GM12892 (cell line): ENCODE measurements at regions not wholly inside any gene's neighbourhood (a gene's known extent, or its start where the extent isn't known, plus 50 kb on each side); places are given as distances from the start of the nearest gene placed in this dataset.

Experiments
- DNase-seq: peaks from one replicate; pipeline ENCODE4 v3.0.0; 2011; ENCODE audit not compliant: insufficient read length
- FAIRE-seq: peaks from 2 replicates; lab custom pipeline; 2011; peaks lifted over from hg19 to GRCh38; lab: Jason Lieb, UNC
- POLR2A ChIP-seq: IDR thresholded peaks from 2 replicates; pipeline ENCODE4 v1.6.1; 2011; ENCODE audit warnings: low read depth, low read length, control low read depth
- POLR2AphosphoS5 ChIP-seq: IDR thresholded peaks from 2 replicates; pipeline ENCODE4 v1.6.1; 2011; ENCODE audit warnings: low read depth, low read length, control low read depth
- TAF1 ChIP-seq: IDR thresholded peaks from 2 replicates; pipeline ENCODE4 v1.6.1; 2011; ENCODE audit warnings: low read depth, mild to moderate bottlenecking, control low read depth, low read length, borderline replicate concordance

DNA sequence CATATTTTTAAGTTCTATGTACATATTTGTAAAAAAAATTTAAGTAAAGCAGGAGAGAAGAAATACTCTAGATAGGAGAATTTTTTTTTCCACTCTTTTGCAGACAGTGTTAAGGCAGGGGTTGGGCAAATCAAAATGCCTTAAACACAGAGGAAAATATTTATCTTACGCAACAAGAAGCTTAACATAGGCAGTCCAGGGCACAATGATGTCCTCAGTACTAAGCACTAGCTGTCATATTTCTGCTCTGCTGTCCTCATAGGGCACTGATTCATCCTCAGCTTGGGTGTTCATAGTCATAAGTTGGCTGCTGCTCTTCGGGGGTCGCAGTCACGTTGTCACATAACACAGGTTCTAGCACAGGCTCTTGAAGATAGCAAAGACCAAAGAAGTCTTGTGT is 247.4 kb downstream of the PTBP2 start:
- DNase-seq = no peak
- TF ChIP-seq POLR2AphosphoS5 (no peak), POLR2A (no peak), TAF1 (no peak)
- no peak for FAIRE-seq

DNA sequence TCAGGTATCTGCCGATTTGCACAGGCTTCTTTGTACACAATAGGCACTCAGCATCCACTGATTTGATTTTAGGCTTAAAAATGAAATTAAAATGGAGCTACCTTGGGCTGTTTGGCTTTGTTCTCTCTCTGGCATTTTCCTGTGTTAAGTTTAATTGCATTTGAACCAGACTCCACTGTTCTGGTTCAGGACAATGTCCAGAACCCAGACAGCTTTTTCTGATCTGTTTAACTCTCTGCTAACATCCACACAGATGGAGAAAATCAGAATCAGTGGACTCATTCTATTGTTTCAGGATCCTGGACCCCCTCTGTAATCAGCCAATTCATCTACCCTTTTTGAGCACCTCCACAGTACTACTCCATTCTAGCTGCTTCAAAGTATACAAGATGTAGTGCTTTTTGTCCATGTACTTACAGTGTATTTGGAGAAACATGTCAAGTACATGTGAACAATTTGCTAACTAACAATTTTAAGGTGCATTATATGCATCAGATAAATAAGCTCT is 248.1 kb downstream of the PTBP2 start:
- TF ChIP-seq TAF1 (no peak), POLR2A (no peak), POLR2AphosphoS5 (no peak)
- FAIRE-seq = no peak
- DNase-seq = no peak

DNA sequence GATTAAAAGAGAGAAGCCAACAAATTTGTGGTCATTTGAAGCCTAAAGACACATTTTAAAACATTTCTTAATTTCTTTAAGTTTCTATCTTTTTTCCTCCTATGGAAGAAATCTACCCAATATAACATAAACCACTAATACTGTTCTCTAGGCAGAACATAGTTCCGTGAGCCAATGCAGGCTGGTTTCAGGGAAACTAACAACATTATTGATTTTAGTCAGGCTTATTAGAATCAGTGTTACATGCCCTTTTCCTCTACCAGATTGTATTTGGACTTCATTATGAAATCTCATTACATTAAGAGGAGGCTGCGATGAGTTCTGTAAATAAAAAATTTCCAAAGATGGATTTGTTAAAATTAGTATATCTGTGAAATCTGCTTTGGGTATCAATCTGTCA is 249.9 kb downstream of the PTBP2 start:
- no peak for TF ChIP-seq POLR2A
- no peak for TF ChIP-seq POLR2AphosphoS5
- no peak for TF ChIP-seq TAF1
- DNase-seq = no peak
- no peak for FAIRE-seq

DNA sequence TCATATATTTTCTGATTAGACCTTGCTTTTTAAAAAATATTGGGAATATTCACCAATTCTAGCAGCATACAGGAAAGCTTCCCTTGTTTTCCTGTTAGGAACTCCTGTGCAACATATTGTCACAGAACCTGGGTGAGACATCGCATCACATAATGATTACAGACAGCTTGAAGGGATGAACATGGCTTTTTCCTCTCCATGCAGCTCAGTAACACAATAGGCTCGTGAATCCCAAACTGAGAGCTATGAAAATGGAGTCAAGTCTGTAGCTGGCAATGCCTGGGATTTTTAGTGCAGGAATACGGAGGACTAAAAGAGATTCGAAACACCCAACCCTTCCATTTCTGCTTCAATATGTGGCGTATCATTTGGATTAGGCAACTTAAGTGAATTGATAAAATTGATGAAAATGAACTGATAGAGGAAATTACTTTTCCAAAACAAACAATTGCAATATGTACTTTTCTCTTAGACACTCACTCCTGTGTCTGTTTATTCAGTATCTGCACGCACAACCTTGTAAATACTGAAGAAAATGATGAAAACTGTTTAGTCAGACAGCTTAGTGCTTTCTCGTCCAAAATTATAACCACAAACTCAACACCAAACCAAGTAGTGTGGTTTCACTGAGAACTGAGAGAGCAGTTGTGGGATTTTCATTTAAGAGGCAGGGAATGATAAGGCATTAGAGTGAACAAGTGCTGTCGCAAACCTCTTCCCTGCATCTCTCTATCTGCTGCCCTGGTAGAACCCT is 250.4 kb downstream of the PTBP2 start:
- TF ChIP-seq POLR2A (no peak), TAF1 (no peak), POLR2AphosphoS5 (no peak)
- no peak for FAIRE-seq
- DNase-seq = no peak

DNA sequence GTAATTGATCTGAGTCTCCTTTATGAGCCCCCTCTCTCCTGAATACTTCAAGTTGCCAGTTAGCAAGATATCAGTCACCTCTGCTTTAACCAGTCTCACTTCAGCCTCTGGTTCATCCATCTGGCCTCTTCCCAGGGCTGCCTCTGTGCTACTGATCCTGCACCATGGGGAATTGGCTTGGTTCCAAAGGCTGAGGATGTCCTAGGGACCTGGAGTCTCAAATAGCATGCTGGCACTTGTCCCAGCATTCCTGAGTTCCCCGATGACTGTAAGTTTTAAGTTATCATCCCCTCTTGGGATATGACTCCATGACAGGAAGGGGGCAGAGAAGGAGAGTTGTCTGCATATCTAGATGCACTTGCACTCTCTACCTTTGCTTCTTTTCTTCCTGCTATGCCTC is 252.0 kb downstream of the PTBP2 start:
- TF ChIP-seq POLR2AphosphoS5 = no peak
- TF ChIP-seq POLR2A = no peak
- no peak for TF ChIP-seq TAF1
- DNase-seq (no peak), FAIRE-seq (no peak)

- DNase-seq (no peak), FAIRE-seq (no peak)
- TF ChIP-seq POLR2AphosphoS5 = no peak
- TF ChIP-seq POLR2A = no peak
Observed at GRCh38 chr1:96978444-96978843, 256.9 kb downstream of the PTBP2 start.

- no peak for FAIRE-seq
- DNase-seq = no peak
- TF ChIP-seq POLR2AphosphoS5 (no peak), POLR2A (no peak), TAF1 (no peak)
Observed at GRCh38 chr1:96978901-96979300, 257.3 kb downstream of the PTBP2 start.

DNA sequence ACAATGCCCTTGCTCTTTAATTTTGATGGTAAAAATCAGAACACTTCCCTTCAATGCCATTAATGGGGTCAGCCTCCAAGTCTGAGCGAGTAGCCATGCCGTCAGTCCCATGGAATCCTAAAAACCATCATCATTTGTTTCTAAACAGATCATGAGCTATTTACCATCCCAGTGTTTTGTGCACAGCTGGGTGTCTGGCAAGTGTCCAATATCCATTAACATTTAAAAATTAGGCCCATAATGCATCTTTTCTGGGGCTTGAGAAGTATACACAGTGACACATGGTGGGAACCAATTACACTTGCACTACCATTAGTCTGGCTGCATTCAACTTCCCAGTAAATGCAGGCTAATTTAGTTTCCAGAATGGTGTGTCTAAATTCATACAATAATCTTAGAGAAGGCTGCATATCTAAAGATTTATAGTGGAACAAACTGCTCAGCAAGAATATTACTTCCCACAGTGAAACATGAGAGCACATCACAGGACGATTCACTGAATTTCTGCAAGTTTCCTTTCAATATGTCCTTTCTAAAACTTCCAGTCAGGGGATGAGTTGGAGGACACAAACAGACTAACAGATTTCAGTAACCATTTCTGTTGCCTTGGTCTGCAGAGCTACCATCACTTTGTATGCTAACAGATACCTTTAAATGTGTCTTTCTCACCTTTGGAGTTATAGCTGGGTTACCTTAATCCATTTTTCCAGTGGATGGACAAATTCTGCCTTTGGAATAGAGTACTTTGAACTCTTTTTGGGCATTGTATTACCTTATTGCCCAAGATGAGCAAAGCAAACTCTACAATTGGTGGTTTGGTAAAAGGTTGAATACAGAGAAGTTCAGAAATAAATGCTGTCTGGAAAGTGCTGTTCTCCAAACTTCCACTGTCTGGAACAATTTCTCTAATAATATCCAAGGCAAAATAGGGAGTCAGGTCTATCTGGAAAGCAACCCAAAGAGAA is 258.0 kb downstream of the PTBP2 start:
- DNase-seq (no peak), FAIRE-seq (no peak)
- TF ChIP-seq POLR2AphosphoS5 (no peak), TAF1 (no peak), POLR2A (no peak)

DNA sequence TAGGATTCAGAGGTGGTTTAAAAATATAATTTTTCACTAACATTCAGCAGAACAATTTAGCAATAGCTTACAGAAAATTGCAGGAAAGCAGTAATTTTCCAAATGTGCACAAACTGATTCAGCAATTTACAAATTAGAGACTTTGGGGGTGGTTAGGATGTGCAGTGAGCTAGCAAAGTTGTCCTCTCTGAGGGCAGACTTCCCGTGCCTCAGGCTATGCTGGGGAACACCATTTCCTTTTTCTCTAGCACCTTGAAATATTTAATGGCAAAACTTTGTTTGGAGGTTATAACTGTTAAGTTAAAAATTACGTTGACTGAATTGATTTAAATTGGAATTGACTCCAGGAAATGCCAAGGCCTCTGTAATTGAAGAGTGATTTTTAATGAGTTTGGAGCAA is 258.9 kb downstream of the PTBP2 start:
- DNase-seq (no peak), FAIRE-seq (no peak)
- TF ChIP-seq POLR2AphosphoS5 (no peak), TAF1 (no peak), POLR2A (no peak)

DNA sequence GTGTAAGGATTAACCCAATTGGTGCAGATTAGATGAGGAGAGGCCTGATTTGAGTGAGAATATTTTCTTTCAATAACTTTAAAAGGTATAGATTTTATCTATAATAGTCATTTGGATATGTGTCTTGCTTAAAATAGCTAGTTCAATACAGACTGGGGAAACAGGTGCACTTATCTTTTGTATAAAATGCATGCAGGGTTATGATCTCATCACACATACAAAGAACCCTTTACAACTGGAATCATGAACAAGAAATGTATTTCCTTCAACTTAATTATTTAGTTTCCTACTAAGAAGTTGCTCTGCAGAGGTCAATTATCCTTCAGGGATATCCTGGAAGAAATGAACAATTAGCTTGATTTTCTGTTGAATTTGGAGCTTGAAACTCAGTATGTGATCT is 259.6 kb downstream of the PTBP2 start:
- DNase-seq = no peak
- no peak for FAIRE-seq
- TF ChIP-seq TAF1 = no peak
- no peak for TF ChIP-seq POLR2AphosphoS5
- no peak for TF ChIP-seq POLR2A

GRCh38 chr1:96982118-96982517 is 260.5 kb downstream of the PTBP2 start:
- DNase-seq = no peak
- no peak for FAIRE-seq
- TF ChIP-seq POLR2A (no peak), POLR2AphosphoS5 (no peak), TAF1 (no peak)

DNA sequence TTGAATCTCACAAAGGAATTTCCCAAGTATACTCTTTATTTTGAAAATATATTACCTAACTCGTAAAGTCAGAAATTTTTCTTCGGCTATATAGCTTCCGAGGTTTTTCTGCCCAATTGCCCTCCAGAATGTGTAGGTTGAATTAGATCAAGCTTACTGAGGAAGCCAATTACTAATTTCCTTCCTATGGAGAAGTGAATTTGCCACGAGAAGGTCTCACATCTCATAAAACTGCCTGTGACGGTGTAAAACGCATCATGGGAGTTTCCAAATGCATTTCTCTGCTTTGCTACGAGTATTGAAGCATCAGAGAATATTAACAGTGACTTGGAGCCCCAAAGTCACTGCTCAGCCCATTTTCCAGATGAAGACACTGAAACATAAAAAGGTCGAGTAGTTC is 262.3 kb downstream of the PTBP2 start:
- DNase-seq = no peak
- TF ChIP-seq TAF1 (no peak), POLR2A (no peak), POLR2AphosphoS5 (no peak)
- FAIRE-seq = no peak
